OCI-LY1 (cell line): ENCODE measurements at regions not wholly inside any gene's neighbourhood (a gene's known extent, or its start where the extent isn't known, plus 50 kb on each side); places are given as distances from the start of the nearest gene placed in this dataset.

ENCODE experiments used
- EZH2 ChIP-seq: fragments of 200-600 bp; sonication (generic), shearing (Covaris generic); IDR thresholded peaks from 2 replicates; pipeline ENCODE4 v1.8.0; 2017; ENCODE audit warnings: borderline replicate concordance, mixed run types, mild to moderate bottlenecking, antibody characterized with exemption, low read length, moderate library complexity, mixed read lengths
- TF ChIP-seq, protein P1 (sequence below): fragments of 200-600 bp; sonication (generic), shearing (Covaris generic); IDR thresholded peaks from 2 replicates; pipeline ENCODE4 v1.5.1; 2017; ENCODE audit warnings: mild to moderate bottlenecking, antibody characterized with exemption, low read length, moderate library complexity, mixed read lengths

GRCh38 chr20:59498291-59498690 lies 106.0 kb upstream of the PHACTR3 start:
- TF ChIP-seq, protein P1, sequence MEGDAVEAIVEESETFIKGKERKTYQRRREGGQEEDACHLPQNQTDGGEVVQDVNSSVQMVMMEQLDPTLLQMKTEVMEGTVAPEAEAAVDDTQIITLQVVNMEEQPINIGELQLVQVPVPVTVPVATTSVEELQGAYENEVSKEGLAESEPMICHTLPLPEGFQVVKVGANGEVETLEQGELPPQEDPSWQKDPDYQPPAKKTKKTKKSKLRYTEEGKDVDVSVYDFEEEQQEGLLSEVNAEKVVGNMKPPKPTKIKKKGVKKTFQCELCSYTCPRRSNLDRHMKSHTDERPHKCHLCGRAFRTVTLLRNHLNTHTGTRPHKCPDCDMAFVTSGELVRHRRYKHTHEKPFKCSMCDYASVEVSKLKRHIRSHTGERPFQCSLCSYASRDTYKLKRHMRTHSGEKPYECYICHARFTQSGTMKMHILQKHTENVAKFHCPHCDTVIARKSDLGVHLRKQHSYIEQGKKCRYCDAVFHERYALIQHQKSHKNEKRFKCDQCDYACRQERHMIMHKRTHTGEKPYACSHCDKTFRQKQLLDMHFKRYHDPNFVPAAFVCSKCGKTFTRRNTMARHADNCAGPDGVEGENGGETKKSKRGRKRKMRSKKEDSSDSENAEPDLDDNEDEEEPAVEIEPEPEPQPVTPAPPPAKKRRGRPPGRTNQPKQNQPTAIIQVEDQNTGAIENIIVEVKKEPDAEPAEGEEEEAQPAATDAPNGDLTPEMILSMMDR = no peak
- TF ChIP-seq EZH2 = no peak
